BJ (cell line): ENCODE measurements at regions not wholly inside any gene's neighbourhood (a gene's known extent, or its start where the extent isn't known, plus 50 kb on each side); places are given as distances from the start of the nearest gene placed in this dataset.

Source experiments
- CTCF ChIA-PET: fragments of 350-600 bp; formaldehyde crosslinking; extraction: SDS; loops from one replicate; lab custom pipeline; 2021; ENCODE audit warnings: antibody characterized with exemption, inconsistent platforms; lab: Yijun Ruan, JAX
- POLR2A ChIA-PET: fragments of 300-600 bp; sonication (Branson Sonifier 250); formaldehyde crosslinking; extraction: SDS; loops from one replicate; lab custom pipeline; 2021; ENCODE audit warnings: antibody characterized with exemption; lab: Charles Lee
- DNase-seq: peaks from one replicate; pipeline ENCODE4 v3.0.0-alpha.2; 2011; ENCODE audit warnings: low read depth
- H3K27me3 ChIP-seq: 2 replicates; pipeline ENCODE4 v1.6.0; 2011; ENCODE audit warnings: low read length; ENCODE audit not compliant: control insufficient read depth, insufficient read depth
- H3K36me3 ChIP-seq: 2 replicates; pipeline ENCODE4 v1.5.1; 2011; ENCODE audit warnings: low read length; ENCODE audit not compliant: control insufficient read depth, insufficient read depth
- H3K4me3 ChIP-seq: 2 replicates; pipeline ENCODE4 v1.5.1; 2011; ENCODE audit warnings: low read depth, mild to moderate bottlenecking, control low read depth, low read length
- TF ChIP-seq, protein P1 (sequence below): IDR thresholded peaks from 2 replicates; pipeline ENCODE4 v1.5.1; 2011; ENCODE audit warnings: low read depth, mild to moderate bottlenecking, control low read depth, inconsistent platforms, low read length, moderate library complexity; ENCODE audit not compliant: insufficient read depth

DNA sequence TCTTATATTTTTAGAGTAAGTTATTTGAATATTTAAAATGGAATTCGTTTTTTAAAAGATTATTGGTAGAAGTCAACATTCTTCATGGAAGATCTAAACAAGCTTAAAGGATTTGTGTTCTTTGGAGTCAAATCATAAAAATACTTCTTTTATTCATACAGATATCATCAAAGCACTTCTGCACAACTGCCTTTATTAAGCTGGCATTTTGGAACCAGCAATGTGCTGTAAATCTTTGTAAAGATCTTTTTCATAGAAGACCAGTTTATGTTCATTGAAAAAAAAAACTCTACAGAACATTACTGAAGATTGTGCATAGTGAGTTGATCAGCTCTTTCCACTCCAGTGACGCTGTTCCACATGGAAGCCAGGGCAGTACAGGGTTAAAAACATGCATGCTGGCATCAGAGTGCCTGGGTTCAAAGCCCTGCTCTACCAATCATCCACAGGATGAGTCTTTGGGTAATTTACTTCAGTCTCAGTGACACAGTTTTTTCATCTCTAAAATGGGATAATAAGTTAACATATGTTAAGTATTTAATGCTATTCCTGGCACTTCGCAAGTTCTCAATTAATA is 109.6 kb upstream of the SLC38A4 start:
- no peaks in the 10 kb centered on the region for H3K36me3 ChIP-seq
- CTCF ChIA-PET, result interaction anchor here (0.6 to 5.7 kb wide), 10 partner anchors 7 to 379 kb away, joined by 3 to 29 read pairs (median 4); no protein-coding TSS in a partner anchor
- POLR2A ChIA-PET, result no interaction called here
- no peaks in the 10 kb centered on the region for H3K27me3 ChIP-seq
- DNase-seq, result no peak
- TF ChIP-seq, protein P1, sequence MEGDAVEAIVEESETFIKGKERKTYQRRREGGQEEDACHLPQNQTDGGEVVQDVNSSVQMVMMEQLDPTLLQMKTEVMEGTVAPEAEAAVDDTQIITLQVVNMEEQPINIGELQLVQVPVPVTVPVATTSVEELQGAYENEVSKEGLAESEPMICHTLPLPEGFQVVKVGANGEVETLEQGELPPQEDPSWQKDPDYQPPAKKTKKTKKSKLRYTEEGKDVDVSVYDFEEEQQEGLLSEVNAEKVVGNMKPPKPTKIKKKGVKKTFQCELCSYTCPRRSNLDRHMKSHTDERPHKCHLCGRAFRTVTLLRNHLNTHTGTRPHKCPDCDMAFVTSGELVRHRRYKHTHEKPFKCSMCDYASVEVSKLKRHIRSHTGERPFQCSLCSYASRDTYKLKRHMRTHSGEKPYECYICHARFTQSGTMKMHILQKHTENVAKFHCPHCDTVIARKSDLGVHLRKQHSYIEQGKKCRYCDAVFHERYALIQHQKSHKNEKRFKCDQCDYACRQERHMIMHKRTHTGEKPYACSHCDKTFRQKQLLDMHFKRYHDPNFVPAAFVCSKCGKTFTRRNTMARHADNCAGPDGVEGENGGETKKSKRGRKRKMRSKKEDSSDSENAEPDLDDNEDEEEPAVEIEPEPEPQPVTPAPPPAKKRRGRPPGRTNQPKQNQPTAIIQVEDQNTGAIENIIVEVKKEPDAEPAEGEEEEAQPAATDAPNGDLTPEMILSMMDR, result no peak
- H3K4me3 ChIP-seq, result no peak overlapping the region

DNA sequence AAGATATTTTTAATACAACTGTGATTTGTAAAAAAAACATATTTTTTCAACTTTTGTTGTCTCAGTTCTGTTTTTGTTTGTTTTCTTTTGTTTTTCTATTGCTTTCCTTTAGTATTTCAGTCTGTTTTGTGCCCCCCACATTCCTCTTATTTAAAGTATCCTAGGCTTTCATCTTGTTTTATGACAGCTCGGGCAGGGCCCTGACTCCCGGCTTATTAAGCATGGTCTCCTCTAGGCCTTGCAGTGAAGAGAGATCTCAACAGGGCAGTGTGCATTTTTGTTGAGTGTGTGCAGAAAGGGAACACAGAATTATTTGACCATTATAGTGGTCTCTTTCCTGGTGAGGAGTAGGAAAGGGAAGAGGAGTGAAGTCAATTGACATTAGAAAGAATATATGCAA is 110.2 kb upstream of the SLC38A4 start:
- ChIA-PET CTCF (interaction anchor here (0.6 to 5.7 kb wide), 3 partner anchors 168 to 260 kb away, joined by 3 to 29 read pairs (median 3); no protein-coding TSS in a partner anchor), POLR2A (interaction anchor here (0.7 kb wide), 1 partner anchor 165 kb away, joined by 7 read pairs; no protein-coding TSS in a partner anchor)
- H3K36me3 ChIP-seq, result no peaks in the 10 kb centered on the region
- no peak overlapping the region for H3K4me3 ChIP-seq
- DNase-seq, result no peak
- H3K27me3 ChIP-seq, result no peaks in the 10 kb centered on the region
- TF ChIP-seq, protein P1, result no peak

DNA sequence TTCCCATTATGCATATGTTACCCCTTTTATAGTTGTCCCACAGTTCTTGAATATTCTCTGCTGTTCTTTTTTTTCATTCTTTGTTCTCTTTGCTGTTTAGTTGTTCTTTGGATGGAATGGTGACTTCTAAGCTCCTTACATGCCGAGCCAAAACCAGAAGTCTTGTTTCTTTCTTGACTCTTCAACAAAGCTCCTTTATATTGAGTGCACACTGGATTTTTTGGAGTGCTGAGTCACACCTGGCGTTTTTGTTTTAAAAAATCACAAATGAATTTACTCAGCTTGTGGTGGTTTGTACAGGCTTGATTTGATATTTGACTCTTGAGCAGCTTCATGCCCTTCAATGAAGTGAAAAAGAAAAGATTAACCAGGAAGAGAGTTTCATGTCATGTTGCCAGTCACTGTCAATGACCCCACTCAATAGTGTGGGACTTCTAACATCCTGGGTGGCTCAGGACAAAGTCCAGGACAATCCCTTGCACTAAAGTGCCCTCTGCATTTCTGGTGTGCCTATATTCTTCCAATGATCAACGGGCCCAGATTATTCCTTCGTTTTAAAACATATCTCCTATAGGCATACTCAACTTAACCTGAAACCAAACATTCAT is 112.4 kb upstream of the SLC38A4 start:
- Histone ChIP-seq H3K36me3 (no peaks in the 10 kb centered on the region), H3K4me3 (no peak overlapping the region), H3K27me3 (no peaks in the 10 kb centered on the region)
- CTCF ChIA-PET, result interaction anchor here (1.1 to 1.6 kb wide), 3 partner anchors 11 to 813 kb away, joined by 3 to 4 read pairs (median 3); no protein-coding TSS in a partner anchor
- no peak for DNase-seq
- TF ChIP-seq, protein P1, result no peak
- POLR2A ChIA-PET, result no interaction called here

DNA sequence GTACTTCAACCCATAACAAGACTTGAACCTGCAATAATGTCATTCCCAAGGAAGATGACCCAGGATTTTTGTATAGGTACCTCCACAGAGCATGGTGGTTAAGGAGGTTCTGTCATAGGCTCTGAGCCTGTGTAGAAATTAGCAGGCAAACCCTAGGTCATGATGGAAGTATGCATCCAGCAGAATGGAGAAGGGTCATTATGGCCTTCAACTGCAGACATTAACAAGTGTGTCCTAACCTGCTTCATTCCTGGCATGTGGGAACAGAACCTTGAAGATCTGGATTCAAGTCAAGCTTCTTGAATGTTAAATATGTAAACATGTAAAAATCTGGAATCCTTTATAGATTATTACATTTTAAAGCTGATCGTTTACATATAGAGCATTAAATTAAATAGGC is 116.2 kb upstream of the SLC38A4 start:
- POLR2A ChIA-PET, result no interaction called here
- CTCF ChIA-PET, result interaction anchor here (0.7 to 1.7 kb wide), 8 partner anchors 7 to 268 kb away, joined by 3 to 8 read pairs (median 5); no protein-coding TSS in a partner anchor
- DNase-seq, result no peak

DNA sequence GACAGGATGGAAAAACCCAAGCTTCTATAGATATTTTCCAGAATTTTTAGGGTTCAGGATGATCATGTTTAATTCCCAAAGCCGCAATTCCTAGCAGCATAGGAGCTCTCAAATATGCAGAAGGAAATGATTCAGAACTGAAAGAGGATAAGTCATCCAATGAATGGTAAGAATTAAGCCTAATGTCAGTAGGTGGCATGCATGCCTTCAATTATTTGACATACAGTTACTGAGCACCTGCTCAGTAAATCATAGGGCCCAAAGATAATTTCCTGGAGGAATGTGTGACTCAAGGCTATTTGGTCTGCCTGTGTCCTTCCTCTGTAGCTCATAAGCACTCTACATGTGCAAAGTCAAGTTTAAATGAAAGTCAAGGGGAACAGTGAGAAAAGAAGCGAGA is 116.8 kb upstream of the SLC38A4 start:
- H3K27me3 ChIP-seq, result no peaks in the 10 kb centered on the region
- POLR2A ChIA-PET, result no interaction called here
- DNase-seq, result no peak
- CTCF ChIA-PET, result interaction anchor here (0.7 to 1.7 kb wide), 11 partner anchors 8 to 278 kb away, joined by 3 to 8 read pairs (median 5); no protein-coding TSS in a partner anchor
- TF ChIP-seq, protein P1, result no peak
- no peaks in the 10 kb centered on the region for H3K36me3 ChIP-seq
- H3K4me3 ChIP-seq, result no peak overlapping the region

More for the DNA sequence above, 116.2 kb upstream of the SLC38A4 start:
- no peaks in the 10 kb centered on the region for H3K27me3 ChIP-seq
- H3K36me3 ChIP-seq, result no peaks in the 10 kb centered on the region
- H3K4me3 ChIP-seq, result no peak overlapping the region
- TF ChIP-seq, protein P1, result no peak
